Panc1 (cell line): ENCODE measurements at regions not wholly inside any gene's neighbourhood (a gene's known extent, or its start where the extent isn't known, plus 50 kb on each side); places are given as distances from the start of the nearest gene placed in this dataset.

Experiments
- ATAC-seq: fragments of 200-7000 bp; cut with Tn5 transposase; 2 replicates; pipeline ENCODE4 v1.9.1; 2020; ENCODE audit warnings: mild to moderate bottlenecking, moderate library complexity
- BruUV-seq: library from RNA; stranded (reverse); fragments of 400-500 nt; replicated peaks from 2 replicates; lab custom pipeline; 2021; lab: Mats Ljungman, UMichigan
- CTCF ChIA-PET: fragments of 300-600 bp; sonication (Branson Sonifier 250); formaldehyde crosslinking; loops from one replicate; lab custom pipeline; 2022; ENCODE audit warnings: antibody characterized with exemption; lab: Charles Lee
- POLR2A ChIA-PET: fragments of 300-600 bp; sonication (Branson Sonifier 250); formaldehyde crosslinking; loops from one replicate; lab custom pipeline; 2022; ENCODE audit warnings: antibody characterized with exemption; lab: Charles Lee
- DNase-seq: peaks from one replicate; pipeline ENCODE4 v3.0.0-alpha.2; 2010; ENCODE audit warnings: low read depth, low spot score
- H3K27ac ChIP-seq: 2 replicates; pipeline ENCODE4 v1.5.1; 2011; ENCODE audit warnings: mild to moderate bottlenecking, low read length, inconsistent platforms
- H3K27me3 ChIP-seq: fragments of 200-500 bp; sonication (Bioruptor generic); 2 replicates; pipeline ENCODE4 v1.6.0; 2014; ENCODE audit warnings: low read length, inconsistent platforms; ENCODE audit not compliant: control insufficient read depth, insufficient read depth
- H3K36me3 ChIP-seq: fragments of 200-500 bp; sonication (Bioruptor generic); 2 replicates; pipeline ENCODE4 v1.5.1; 2014; ENCODE audit warnings: inconsistent platforms, mild to moderate bottlenecking, low read length, moderate library complexity; ENCODE audit not compliant: control insufficient read depth, insufficient read depth
- H3K4me1 ChIP-seq: 2 replicates; pipeline ENCODE4 v1.5.1; 2011; ENCODE audit warnings: inconsistent platforms, mild to moderate bottlenecking, low read length, moderate library complexity; ENCODE audit not compliant: control insufficient read depth, insufficient read depth
- H3K4me3 ChIP-seq, 2 experiments: 2 replicates each; pipeline ENCODE4 v1.5.1; 2011 to 2012; ENCODE audit warnings: low read depth in 2 of 2, low read length in 2 of 2, mild to moderate bottlenecking in 2 of 2, inconsistent platforms in 1 of 2, moderate library complexity in 1 of 2
- H3K9me3 ChIP-seq: fragments of 200-500 bp; sonication (Bioruptor generic); 2 replicates; pipeline ENCODE4 v1.5.1; 2014; ENCODE audit warnings: low read depth, mild to moderate bottlenecking, inconsistent platforms, low read length, moderate library complexity; ENCODE audit not compliant: control insufficient read depth, insufficient read depth
- CTCF ChIP-seq: fragments of 450-650 bp; IDR thresholded peaks from 2 replicates; pipeline ENCODE4 v1.5.1; 2017; ENCODE audit warnings: mild to moderate bottlenecking
- POLR2AphosphoS5 ChIP-seq: IDR thresholded peaks from 2 replicates; pipeline ENCODE4 v1.6.1; 2012; ENCODE audit warnings: mild to moderate bottlenecking, low read depth, low read length, moderate library complexity
- REST ChIP-seq, 2 experiments: IDR thresholded peaks; 2 replicates each; pipeline ENCODE4 v1.6.1; 2011 to 2012; ENCODE audit warnings: low read depth in 2 of 2, control low read depth in 1 of 2, low read length in 1 of 2, mild to moderate bottlenecking in 1 of 2, moderate library complexity in 1 of 2; ENCODE audit not compliant: insufficient read depth in 1 of 2
- SIN3A ChIP-seq: IDR thresholded peaks from 2 replicates; pipeline ENCODE4 v1.6.1; 2012; ENCODE audit warnings: low read depth, mild to moderate bottlenecking, low read length, moderate library complexity, borderline replicate concordance; ENCODE audit not compliant: insufficient read depth
- TCF7L2 ChIP-seq: IDR thresholded peaks from 2 replicates; pipeline ENCODE4 v1.6.1; 2011; ENCODE audit warnings: mild to moderate bottlenecking, low read depth, low read length, inconsistent platforms
- in situ Hi-C: cut with HindIII; loops from 2 replicates; pipeline ENCODE4 v1.10.0; 2016; ENCODE audit warnings: low sequenced_read_pairs, low pct_unique_long_range_greater_than_20kb
- intact Hi-C: fragments of 100-400 bp; cut with micrococcal nuclease; formaldehyde crosslinking; loops from one replicate; pipeline ENCODE4 v1.10.0; 2022; ENCODE audit not compliant: unreplicated experiment

- in situ Hi-C loops: no loop called here
- H3K4me1 ChIP-seq: peaks cover 10% of the 10 kb centered on the region
Observed at GRCh38 chr15:70150405-70150747, 52.7 kb upstream of the TLE3 start.

GRCh38 chr15:70149667-70150404, 52.1 kb upstream of the TLE3 start:
- CTCF ChIA-PET: no interaction called here

More at GRCh38 chr15:70150405-70150747, 52.7 kb upstream of the TLE3 start:
- intact Hi-C loops: no loop called here
- H3K4me3 ChIP-seq: no peak overlapping the region
- H3K36me3 ChIP-seq: no peaks in the 10 kb centered on the region
- DNase-seq: no peak
- no peaks in the 10 kb centered on the region for H3K9me3 ChIP-seq
- BruUV-seq: no TSS peak
- H3K27me3 ChIP-seq: no peaks in the 10 kb centered on the region
- H3K27ac ChIP-seq: no peak overlapping the region
- no peak for TF ChIP-seq TCF7L2
- TF ChIP-seq CTCF: no peak
- no peak for TF ChIP-seq REST (IDR thresholded peaks at IDR 0.05; ENCODE audit: insufficient read depth in 1 of 2, low read depth in 2 of 2, low read length in 1 of 2)
- no peak for TF ChIP-seq SIN3A
- TF ChIP-seq POLR2AphosphoS5: no peak
- ChIA-PET CTCF (no interaction called here), POLR2A (no interaction called here)
- no peak for ATAC-seq

More at GRCh38 chr15:70149667-70150404, 52.1 kb upstream of the TLE3 start:
- in situ Hi-C loops: no loop called here
- POLR2A ChIA-PET: no interaction called here
- BruUV-seq: no TSS peak
- Histone ChIP-seq H3K27me3 (no peaks in the 10 kb centered on the region), H3K4me1 (peaks cover 10% of the 10 kb centered on the region), H3K9me3 (no peaks in the 10 kb centered on the region), H3K27ac (no peak overlapping the region), H3K4me3 (no peak overlapping the region), H3K36me3 (no peaks in the 10 kb centered on the region)
- DNase-seq (no peak), ATAC-seq (no peak)
- intact Hi-C loops: no loop called here
- TF ChIP-seq CTCF: no peak
- no peak for TF ChIP-seq SIN3A
- TF ChIP-seq TCF7L2: no peak
- TF ChIP-seq REST (IDR thresholded peaks at IDR 0.05; ENCODE audit: insufficient read depth in 1 of 2, low read depth in 2 of 2, low read length in 1 of 2): no peak
- no peak for TF ChIP-seq POLR2AphosphoS5
